Endothelial cell of umbilical vein (primary cell): ENCODE measurements at regions not wholly inside any gene's neighbourhood (a gene's known extent, or its start where the extent isn't known, plus 50 kb on each side); places are given as distances from the start of the nearest gene placed in this dataset.

ENCODE experiments used
- BruUV-seq: library from RNA; stranded (reverse); fragments of 400-500 nt; replicated peaks from 2 replicates; lab custom pipeline; 2021; lab: Mats Ljungman, UMichigan
- CTCF ChIA-PET: fragments of 300-600, 350-600 bp; sonication (Branson Sonifier 250); formaldehyde crosslinking; loops from one replicate; lab custom pipeline; 2021; ENCODE audit warnings: antibody characterized with exemption, inconsistent platforms; lab: Charles Lee
- POLR2A ChIA-PET: fragments of 300-600, 350-600 bp; sonication (Branson Sonifier 250); formaldehyde crosslinking; loops from one replicate; lab custom pipeline; 2021; ENCODE audit warnings: antibody characterized with exemption, inconsistent platforms; lab: Charles Lee
- DNase-seq: peaks from one replicate; pipeline ENCODE4 v3.0.0-alpha.2; 2011; ENCODE audit warnings: low read depth, low spot score
- FAIRE-seq: peaks from 2 replicates; lab custom pipeline; 2011; peaks lifted over from hg19 to GRCh38; lab: Jason Lieb, UNC
- H2AFZ ChIP-seq: 2 replicates; pipeline ENCODE4 v1.6.0; 2012; ENCODE audit warnings: low read depth, low read length, control low read depth, inconsistent platforms
- H3K27ac ChIP-seq: 2 replicates; pipeline ENCODE4 v1.5.1; 2011; ENCODE audit warnings: low read depth, mild to moderate bottlenecking, control low read depth, low read length, moderate library complexity; ENCODE audit not compliant: insufficient read depth
- H3K27me3 ChIP-seq, 2 experiments: 2 replicates each; pipeline versions ENCODE4 v1.6.0 to v1.6.1; 2011; ENCODE audit warnings: low read length in 2 of 2, mixed read lengths in 1 of 2; ENCODE audit not compliant: control insufficient read depth in 2 of 2, insufficient read depth in 2 of 2
- H3K36me3 ChIP-seq, 2 experiments: 2 replicates in 1 of 2; 3 replicates in 1 of 2; pipeline ENCODE4 v1.5.1; 2011; ENCODE audit warnings: low read length in 2 of 2, mild to moderate bottlenecking in 1 of 2, moderate library complexity in 1 of 2; ENCODE audit not compliant: control insufficient read depth in 2 of 2, insufficient read depth in 2 of 2; ENCODE audit errors: extremely low read depth in 1 of 2
- H3K4me1 ChIP-seq: 3 replicates; pipeline ENCODE4 v1.5.1; 2011; ENCODE audit warnings: mild to moderate bottlenecking, low read length; ENCODE audit not compliant: control insufficient read depth, insufficient read depth; ENCODE audit errors: extremely low read depth
- H3K4me2 ChIP-seq: 2 replicates; pipeline ENCODE4 v1.6.1; 2011; ENCODE audit warnings: low read length, control low read depth, mixed read lengths; ENCODE audit not compliant: insufficient read depth
- H3K4me3 ChIP-seq, 3 experiments: fragments of 200-600 bp in 1 of 3; sonication (generic), shearing (Covaris generic) in 1 of 3; replicated peaks in 1 of 3; 2 replicates each; pipeline ENCODE4 v1.5.1; 2011 to 2016; ENCODE audit warnings: control low read depth in 3 of 3, low read length in 3 of 3, mild to moderate bottlenecking in 2 of 3, inconsistent platforms in 1 of 3, low read depth in 1 of 3, moderate library complexity in 1 of 3; ENCODE audit not compliant: insufficient read depth in 1 of 3
- H3K79me2 ChIP-seq: 2 replicates; pipeline ENCODE4 v1.6.0; 2012; ENCODE audit warnings: low read length, inconsistent platforms; ENCODE audit not compliant: control insufficient read depth, insufficient read depth
- H3K9ac ChIP-seq: replicated peaks from 2 replicates; pipeline ENCODE3; 2011; ENCODE audit warnings: low read length, control low read depth; ENCODE audit not compliant: insufficient read depth; ENCODE audit errors: extremely low read depth
- H3K9me1 ChIP-seq: replicated peaks from 3 replicates; pipeline ENCODE4 v1.6.0; 2011; ENCODE audit warnings: mild to moderate bottlenecking, low read length; ENCODE audit not compliant: control insufficient read depth, insufficient read depth; ENCODE audit errors: extremely low read depth
- H3K9me3 ChIP-seq: replicated peaks from 2 replicates; pipeline ENCODE4 v1.5.1; 2012; ENCODE audit warnings: low read length, inconsistent platforms; ENCODE audit not compliant: control insufficient read depth, insufficient read depth
- H4K20me1 ChIP-seq: replicated peaks from 2 replicates; pipeline ENCODE3; 2011; ENCODE audit warnings: mild to moderate bottlenecking, low read length; ENCODE audit not compliant: control insufficient read depth, insufficient read depth; ENCODE audit errors: extremely low read depth
- EZH2 ChIP-seq: IDR thresholded peaks from 2 replicates; pipeline ENCODE4 v1.6.1; 2012; ENCODE audit warnings: borderline replicate concordance, low read depth, mild to moderate bottlenecking, moderate library complexity, low read length, inconsistent platforms; ENCODE audit not compliant: severe bottlenecking
- FOS ChIP-seq: IDR thresholded peaks from 2 replicates; pipeline ENCODE4 v1.6.1; 2011; ENCODE audit warnings: mild to moderate bottlenecking, low read length, moderate library complexity, borderline replicate concordance; ENCODE audit not compliant: insufficient read depth
- GATA2 ChIP-seq: IDR thresholded peaks from 2 replicates; pipeline ENCODE4 v1.7.0; 2011; ENCODE audit warnings: low read depth, mild to moderate bottlenecking, moderate library complexity, mixed read lengths, low read length; ENCODE audit not compliant: insufficient read length, insufficient read depth
- JUN ChIP-seq: IDR thresholded peaks from 2 replicates; pipeline ENCODE4 v1.6.1; 2011; ENCODE audit warnings: borderline replicate concordance, low read depth; ENCODE audit not compliant: insufficient read length, insufficient read depth
- MYC ChIP-seq: IDR thresholded peaks from one replicate; pipeline ENCODE4 v1.6.1; 2011; ENCODE audit warnings: mild to moderate bottlenecking, low read depth, low read length
- POLR2A ChIP-seq: IDR thresholded peaks from 2 replicates; pipeline ENCODE4 v1.6.1; 2012; ENCODE audit warnings: low read depth, mild to moderate bottlenecking, control low read depth, low read length
- POLR2AphosphoS5 ChIP-seq: IDR thresholded peaks from 2 replicates; pipeline ENCODE4 v1.6.1; 2012; ENCODE audit warnings: low read depth, mild to moderate bottlenecking, control low read depth, low read length, moderate library complexity; ENCODE audit not compliant: insufficient read depth
- dilution Hi-C: fragments of 300-500 bp; cut with MboI; formaldehyde crosslinking; loops from one replicate; pipeline ENCODE4 v1.15.0; 2019; ENCODE audit warnings: low sequenced_read_pairs; ENCODE audit not compliant: extremely low pct_ligation_motif_present
- intact Hi-C: fragments of 100-400 bp; cut with micrococcal nuclease; formaldehyde crosslinking; loops from one replicate; pipeline ENCODE4 v1.10.0; 2022
- TF ChIP-seq, protein P1 (sequence below): IDR thresholded peaks from 2 replicates; pipeline ENCODE4 v1.6.1; 2011; ENCODE audit not compliant: insufficient read depth, insufficient read length
- TF ChIP-seq, protein P2 (sequence below), 2 donors: IDR thresholded peaks; 1 replicate in 1 of 2; 2 replicates in 1 of 2; pipeline ENCODE4 v1.5.1; 2011; ENCODE audit warnings: low read length in 2 of 2, mild to moderate bottlenecking in 2 of 2, moderate library complexity in 2 of 2, control low read depth in 1 of 2, inconsistent platforms in 1 of 2, low read depth in 1 of 2; ENCODE audit not compliant: insufficient read depth in 1 of 2; ENCODE audit errors: extremely low read depth in 1 of 2

DNA sequence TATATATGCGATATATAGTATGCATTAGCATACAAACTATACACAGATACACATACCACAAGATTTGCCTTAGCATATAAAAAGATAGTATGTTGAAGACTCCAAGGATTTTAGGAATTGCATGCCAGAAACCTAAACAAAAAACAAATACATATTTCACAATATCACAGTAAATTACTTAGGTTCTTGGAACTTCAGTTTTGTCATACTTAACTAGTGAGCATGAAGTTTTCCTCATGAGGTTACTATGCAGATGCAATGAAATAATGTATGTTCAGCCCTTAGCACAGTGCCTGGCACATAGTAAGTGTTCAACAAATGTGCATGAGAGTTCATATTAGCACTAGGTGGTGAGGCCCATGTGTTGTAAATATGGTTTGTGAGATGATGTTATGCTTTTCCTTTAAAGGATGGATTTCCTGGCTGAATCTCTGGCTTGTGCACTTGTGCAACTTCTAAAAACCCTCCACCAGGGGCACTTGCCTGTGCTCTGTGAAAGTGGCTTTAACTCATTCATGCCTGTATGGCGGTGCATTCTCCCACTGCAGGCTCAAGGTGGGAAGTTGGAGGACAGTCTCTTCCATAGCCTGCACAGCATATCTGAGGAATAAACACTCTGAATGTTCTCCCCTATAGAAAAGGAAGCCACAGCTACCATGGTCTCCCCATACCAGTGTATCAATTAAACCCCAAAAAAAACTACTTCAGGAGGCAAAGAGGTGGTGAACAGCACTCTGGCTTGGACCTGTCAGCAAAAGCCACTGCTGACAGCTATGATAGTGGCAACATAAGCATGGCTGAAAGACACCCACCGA lies 624.1 kb upstream of the CDH4 start:
- intact Hi-C loops (no loop called here), dilution Hi-C loops (no loop called here)
- DNase-seq (no peak), FAIRE-seq (no peak)
- TF ChIP-seq, protein P1, sequence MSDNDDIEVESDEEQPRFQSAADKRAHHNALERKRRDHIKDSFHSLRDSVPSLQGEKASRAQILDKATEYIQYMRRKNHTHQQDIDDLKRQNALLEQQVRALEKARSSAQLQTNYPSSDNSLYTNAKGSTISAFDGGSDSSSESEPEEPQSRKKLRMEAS = no peak
- TF ChIP-seq, protein P2, sequence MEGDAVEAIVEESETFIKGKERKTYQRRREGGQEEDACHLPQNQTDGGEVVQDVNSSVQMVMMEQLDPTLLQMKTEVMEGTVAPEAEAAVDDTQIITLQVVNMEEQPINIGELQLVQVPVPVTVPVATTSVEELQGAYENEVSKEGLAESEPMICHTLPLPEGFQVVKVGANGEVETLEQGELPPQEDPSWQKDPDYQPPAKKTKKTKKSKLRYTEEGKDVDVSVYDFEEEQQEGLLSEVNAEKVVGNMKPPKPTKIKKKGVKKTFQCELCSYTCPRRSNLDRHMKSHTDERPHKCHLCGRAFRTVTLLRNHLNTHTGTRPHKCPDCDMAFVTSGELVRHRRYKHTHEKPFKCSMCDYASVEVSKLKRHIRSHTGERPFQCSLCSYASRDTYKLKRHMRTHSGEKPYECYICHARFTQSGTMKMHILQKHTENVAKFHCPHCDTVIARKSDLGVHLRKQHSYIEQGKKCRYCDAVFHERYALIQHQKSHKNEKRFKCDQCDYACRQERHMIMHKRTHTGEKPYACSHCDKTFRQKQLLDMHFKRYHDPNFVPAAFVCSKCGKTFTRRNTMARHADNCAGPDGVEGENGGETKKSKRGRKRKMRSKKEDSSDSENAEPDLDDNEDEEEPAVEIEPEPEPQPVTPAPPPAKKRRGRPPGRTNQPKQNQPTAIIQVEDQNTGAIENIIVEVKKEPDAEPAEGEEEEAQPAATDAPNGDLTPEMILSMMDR (IDR thresholded peaks at IDR 0.05; ENCODE audit: extremely low read depth in 1 of 2, insufficient read depth in 1 of 2, low read depth in 1 of 2, low read length in 2 of 2) = no peak
- TF ChIP-seq JUN = no peak
- TF ChIP-seq MYC = no peak
- Histone ChIP-seq H3K9me1 (no peaks in the 10 kb centered on the region), H2AFZ (no peak overlapping the region), H3K27me3 (no peaks in the 10 kb centered on the region), H3K27ac (no peak overlapping the region), H3K4me3 (no peak overlapping the region), H3K79me2 (no peaks in the 10 kb centered on the region), H4K20me1 (no peaks in the 10 kb centered on the region), H3K9me3 (peaks cover 10% of the 10 kb centered on the region), H3K36me3 (no peaks in the 10 kb centered on the region), H3K4me2 (no peak overlapping the region), H3K4me1 (no peaks in the 10 kb centered on the region), H3K9ac (no peak overlapping the region)
- no TSS peak for BruUV-seq
- ChIA-PET POLR2A (no interaction called here), CTCF (no interaction called here)

DNA sequence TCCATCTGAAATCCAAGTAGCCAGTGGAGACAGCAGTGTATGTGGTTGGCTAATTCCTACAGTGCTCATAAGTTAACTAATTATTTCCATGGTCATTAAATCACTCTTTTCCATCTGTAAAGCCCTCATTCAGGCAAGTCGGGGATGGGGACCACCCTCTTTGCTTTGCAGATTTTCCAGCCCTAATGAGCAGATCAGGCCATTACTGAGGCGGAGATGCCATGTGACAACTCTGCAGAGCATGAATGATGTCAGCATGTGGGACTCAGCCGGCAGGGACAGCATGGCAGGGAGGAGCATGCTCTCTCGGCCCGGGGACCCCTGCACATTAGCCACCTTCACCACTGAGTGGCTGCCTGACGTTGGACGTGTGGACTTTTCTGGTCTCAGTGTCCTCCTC lies 623.3 kb upstream of the CDH4 start:
- H2AFZ ChIP-seq = no peak overlapping the region
- H3K27me3 ChIP-seq = no peaks in the 10 kb centered on the region
- no peak for DNase-seq
- no TSS peak for BruUV-seq
- H3K36me3 ChIP-seq = no peaks in the 10 kb centered on the region
- TF ChIP-seq POLR2AphosphoS5 (no peak), JUN (no peak), POLR2A (no peak), MYC (no peak), GATA2 (no peak), EZH2 (no peak), FOS (no peak)
- TF ChIP-seq, protein P2 (IDR thresholded peaks at IDR 0.05; ENCODE audit: extremely low read depth in 1 of 2, insufficient read depth in 1 of 2, low read depth in 1 of 2, low read length in 2 of 2) = no peak
- TF ChIP-seq, protein P1 = no peak
- CTCF ChIA-PET = no interaction called here
- dilution Hi-C loops = no loop called here
- no peak for FAIRE-seq
- POLR2A ChIA-PET = no interaction called here
- no peaks in the 10 kb centered on the region for H3K79me2 ChIP-seq
- intact Hi-C loops = no loop called here
- H3K9me1 ChIP-seq = no peaks in the 10 kb centered on the region
- H3K4me2 ChIP-seq = no peak overlapping the region
- no peak overlapping the region for H3K27ac ChIP-seq
- peaks cover 13% of the 10 kb centered on the region for H3K9me3 ChIP-seq
- no peak overlapping the region for H3K9ac ChIP-seq
- H4K20me1 ChIP-seq = no peaks in the 10 kb centered on the region
- no peak overlapping the region for H3K4me3 ChIP-seq
- no peaks in the 10 kb centered on the region for H3K4me1 ChIP-seq
